GM19467 (cell line): ENCODE measurements at regions not wholly inside any gene's neighbourhood (a gene's known extent, or its start where the extent isn't known, plus 50 kb on each side); places are given as distances from the start of the nearest gene placed in this dataset.
"Not testable (repeated sequence)": the region's sequence is repeated elsewhere in the genome, so short reads cannot be mapped to it uniquely, and the experiment has no call there.

ENCODE experiments used
- ATAC-seq: cut with Tn5 transposase; IDR thresholded peaks from one replicate; pipeline ENCODE4 v1.9.1; 2021; ENCODE audit warnings: mild to moderate bottlenecking, moderate library complexity; ENCODE audit not compliant: unreplicated experiment

DNA sequence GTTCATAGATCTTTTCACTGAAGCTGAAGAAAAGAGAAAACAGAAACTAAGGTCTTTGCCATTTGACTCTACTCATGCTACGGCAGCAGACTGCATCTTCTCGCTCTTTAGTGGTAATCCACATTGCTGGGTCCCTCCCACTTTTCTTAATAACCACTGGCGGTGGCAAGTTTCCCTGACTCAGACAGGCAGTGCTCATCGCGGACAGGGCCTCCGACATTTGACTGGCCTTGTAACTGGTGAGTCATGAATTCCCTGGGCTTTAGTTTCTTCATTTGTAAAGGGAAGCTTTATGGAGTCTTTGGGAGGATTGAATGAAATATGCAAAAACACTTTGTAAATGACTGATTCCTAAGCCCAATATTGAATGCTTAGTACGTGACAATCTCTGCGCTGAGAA, 238.2 kb upstream of the RBBP8 start:
- no peak for ATAC-seq

DNA sequence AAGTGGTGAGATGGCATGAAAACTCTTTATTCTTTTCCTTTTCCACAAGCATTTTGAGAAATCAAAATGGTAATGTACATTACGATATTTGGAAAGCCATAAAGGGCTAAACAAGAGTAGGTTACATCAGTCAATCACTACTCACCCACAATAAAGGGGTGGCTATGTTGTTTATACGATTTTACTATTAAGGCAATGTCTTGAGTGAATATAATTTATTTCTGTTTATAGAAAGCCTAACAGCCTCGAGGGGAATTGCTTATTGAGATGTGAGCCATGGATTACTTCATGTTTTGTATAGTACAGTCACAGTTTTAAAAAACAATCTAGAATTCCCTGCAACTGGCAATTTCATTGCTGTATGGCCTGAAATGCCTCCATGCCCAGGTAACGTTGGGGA, 237.5 kb upstream of the RBBP8 start:
- no peak for ATAC-seq

DNA sequence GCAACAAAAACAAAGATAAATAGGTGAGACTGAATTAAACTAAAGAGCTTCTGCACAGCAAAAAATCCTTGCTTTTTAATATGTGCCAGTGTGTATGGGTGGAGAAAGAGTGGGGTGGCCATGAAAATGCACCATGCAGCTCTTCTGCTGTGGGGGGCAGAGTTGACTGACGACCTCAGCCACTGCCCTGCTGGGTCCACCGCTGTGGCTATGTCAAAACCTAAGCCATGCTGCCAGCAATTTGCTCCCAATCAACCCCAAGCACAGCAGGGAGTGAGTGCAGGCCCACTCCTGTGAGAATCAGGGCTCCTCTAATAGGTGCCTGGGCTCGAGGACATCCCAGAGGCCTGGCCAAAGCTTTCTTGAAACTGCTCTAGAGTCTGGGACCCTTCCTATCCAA, 235.6 kb upstream of the RBBP8 start:
- no peak for ATAC-seq

DNA sequence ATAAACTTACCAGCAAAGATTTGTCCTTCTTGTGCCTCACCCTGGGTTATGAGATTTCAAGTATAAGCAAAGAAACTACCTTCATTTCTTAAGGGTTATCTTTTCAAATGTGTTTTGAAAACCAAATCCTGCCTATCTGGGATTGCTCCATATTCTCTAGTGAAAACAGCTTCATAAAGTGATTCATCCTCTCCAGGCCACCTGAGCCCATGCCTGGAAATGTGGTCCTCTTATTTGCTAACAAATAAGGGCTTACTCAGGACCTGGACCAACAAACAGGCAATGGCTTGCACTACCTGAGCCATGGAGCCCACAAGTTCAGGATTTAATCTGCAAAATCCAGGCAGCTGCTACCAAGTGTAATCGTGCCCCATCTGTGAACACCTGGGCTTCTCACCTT, 234.4 kb upstream of the RBBP8 start:
- ATAC-seq, result no peak

DNA sequence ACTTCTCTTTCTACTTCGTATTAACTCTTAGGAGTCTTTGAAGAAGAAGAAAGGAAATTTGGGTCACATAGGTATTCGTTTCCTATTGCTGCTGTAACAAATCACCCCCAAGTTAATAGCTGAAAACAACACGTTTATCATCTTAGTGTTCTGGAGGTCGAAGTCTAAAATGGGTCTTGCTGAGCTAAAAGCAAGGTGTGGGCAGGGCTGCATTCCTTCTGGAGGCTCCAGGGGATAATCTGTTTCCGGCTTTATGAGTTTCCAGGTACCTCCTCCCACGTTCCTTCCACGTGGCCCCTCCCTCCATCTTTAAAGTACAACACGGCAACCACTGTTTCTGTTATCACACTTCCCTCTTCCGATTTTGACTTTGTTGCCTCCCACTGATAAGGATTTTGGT, 233.5 kb upstream of the RBBP8 start:
- ATAC-seq, result no peak

DNA sequence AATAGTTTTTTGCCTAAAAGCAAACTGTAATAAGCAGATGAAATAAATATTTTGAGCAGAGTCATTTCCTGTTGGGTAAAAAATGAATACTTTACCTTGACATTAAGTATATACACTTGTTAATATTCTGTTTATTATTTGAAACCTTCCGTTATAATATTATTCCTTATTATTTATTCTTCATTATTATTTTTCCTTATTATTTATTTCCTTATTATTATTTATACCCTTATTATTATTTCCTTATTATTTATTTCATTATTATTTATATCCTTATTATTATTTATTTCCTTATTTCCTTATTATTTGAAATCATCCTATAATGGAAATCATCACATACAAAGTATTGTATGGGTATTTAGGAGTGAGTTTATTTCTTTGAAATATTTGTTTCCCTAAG, 232.2 kb upstream of the RBBP8 start:
- no peak for ATAC-seq

DNA sequence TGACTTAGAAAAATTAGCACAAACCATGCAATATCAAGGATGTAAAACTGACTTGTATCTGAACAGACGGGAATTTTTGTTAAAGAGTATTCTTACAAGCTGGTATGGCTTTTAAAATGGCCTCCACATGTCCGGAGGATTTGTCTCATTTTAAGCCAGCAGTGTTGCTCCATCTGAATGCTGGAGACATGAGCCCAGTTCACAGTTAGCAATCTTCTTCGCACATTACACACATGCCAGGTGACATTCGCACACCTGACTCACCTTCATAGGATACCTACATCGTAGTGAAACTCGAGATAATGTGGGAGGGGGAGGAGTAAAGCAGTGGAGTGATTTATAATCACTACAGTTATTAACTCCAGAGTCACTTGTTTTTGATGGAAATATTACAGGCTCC, 231.8 kb upstream of the RBBP8 start:
- ATAC-seq, result no peak

DNA sequence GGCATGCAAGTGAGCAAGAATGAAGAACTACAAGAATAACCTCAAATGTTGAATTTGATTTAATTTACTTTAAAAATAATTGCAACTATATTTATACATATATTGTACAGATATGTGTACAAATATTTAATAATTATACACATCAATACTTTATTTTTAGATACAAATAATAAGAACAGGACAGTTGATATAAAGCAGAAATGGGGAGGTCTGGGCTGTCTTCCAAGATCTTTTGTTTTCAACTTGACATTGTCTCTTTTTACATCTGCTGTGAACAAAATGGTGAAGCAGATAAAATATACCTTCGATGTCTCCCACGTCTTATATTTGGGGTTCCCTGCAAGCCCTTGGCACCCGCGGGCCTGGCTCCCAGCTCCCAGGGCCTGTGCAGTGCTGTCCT, 231.3 kb upstream of the RBBP8 start:
- ATAC-seq, result no peak

DNA sequence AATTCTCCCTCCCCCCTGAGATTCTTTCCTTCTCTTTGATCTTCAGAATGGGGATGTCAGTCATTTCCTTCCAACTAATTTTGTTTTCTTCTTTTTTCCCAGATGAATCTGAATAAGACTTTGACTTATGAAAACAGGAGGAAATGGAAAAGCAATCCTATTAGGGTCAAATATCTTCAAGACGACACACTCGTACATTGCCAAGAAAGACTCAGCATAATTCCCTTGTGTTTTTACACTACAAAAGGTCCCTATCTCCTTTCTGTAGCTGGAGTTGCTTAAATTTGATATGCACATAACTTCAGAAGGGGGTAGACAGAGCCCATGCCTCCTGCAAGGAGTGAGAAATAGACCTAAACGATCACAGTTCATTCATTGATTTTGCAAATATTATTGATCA, 230.3 kb upstream of the RBBP8 start:
- ATAC-seq, result no peak

DNA sequence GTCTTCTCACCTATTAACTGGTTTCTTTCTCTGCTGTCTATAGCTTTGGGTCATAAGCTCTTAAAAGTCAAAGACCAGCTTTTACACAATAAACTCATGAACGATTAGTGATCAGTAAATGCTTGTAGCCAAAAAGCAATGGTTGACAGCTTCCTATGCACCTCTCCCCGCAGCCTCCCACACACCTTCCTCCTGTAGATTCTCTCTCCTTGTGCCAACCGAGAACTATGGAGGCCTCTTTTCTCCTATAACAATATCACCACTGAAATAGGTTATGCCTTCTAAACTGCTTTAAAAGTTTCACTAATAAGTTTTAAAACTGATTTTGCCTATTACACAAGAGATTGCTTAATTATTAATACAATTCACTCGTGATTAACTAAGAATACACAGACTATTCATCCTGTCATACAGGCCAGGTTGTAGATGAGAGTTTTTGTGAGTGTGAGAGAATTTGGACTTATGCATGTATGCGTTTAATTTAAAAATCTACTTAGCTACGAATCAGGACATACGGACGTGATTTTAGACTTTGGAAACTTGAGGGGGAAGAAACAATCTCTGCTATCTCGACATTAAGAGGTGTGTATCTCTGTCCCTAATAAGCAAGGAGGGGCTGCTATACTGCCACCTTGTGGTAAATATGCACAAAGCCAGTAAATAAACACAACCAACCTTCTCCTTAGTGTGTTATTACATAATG, 229.1 kb upstream of the RBBP8 start:
- ATAC-seq, result no peak

DNA sequence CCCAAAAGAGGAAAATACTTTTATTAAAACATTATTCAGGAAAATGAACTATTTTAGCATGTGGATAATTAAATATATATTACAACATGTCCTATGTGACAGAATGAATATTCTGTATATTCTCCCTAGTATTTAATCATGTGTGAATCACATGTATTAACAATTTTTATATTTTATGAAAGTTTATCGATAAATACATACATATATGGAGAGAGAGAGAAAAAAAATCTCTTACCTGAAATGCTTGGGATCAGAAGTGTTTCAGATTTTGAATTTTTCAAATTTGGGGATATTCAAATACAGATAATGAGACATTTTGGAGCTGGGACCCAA, 228.6 kb upstream of the RBBP8 start:
- ATAC-seq, result no peak

DNA sequence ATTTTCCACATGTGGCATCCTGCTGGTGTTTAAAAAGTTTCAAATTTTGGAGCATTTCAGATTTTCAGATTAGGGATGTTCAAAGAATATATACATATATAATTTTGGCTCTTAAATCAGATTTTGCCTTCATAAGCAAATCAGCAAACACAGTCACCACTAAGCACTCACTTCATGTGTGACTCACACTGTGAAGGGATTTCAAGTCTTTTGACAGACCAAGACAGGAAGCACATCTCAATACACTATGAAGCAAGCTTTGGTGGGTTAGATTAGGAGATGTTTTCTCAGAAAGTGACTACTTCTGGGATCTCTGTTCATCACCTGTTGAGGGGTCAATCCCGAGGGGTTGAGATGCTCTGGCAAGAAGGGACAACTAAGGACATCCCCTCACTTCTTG, 227.8 kb upstream of the RBBP8 start:
- no peak for ATAC-seq

DNA sequence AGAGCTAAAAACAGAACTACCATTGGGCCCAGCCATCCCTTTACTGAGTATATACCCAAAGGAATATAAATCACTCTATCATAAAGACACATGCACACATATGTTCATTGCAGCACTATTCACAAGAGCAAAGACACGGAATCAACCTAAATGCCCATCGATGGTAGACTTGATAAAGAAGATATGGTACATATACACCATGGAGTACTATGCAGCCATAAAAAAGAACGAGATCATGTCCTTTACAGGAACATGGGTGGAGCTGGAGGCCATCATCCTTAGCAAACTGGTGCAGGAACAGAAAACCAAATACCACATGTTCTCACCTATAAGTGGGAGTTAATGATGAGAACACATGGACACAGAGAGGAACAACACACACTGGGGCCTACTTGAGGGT, 227.1 kb upstream of the RBBP8 start:
- ATAC-seq, result not testable (repeated sequence)

DNA sequence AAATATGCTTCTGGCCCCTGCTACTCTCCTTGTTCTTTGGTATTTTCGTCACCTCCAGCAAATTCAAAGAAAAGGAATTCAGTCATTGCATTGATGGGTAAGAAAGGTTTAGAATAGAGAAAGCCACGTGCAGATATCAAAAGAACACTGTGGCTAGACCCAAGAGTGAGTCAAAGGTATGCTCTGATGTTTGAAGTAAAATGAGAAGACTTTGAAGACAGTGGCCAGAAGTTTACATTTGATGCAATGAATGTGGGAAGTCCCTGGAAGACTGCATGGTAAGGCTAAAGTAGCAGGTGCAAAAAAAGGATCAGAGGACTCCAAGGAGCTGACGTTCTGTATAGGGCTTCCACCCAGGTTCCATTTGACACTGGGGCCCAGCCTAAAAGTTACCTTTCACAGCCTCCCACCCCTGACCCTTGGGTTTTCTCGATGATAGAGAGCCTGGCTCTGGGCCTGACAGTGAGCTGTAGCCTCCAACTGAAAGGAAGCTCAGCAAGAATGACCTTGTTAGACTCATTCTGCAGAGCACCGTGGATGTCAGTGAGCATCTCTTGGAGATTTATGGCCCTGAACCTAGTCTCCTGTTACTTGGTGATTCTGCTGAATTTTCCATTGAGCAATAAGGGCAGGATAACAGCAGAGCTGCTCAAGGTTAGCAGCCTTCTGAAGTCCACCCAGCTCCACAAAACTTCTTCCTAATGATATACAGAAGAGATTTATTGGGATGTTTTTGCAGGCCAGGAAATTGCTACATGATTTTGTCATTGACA, 223.7 kb upstream of the RBBP8 start:
- ATAC-seq, result no peak

DNA sequence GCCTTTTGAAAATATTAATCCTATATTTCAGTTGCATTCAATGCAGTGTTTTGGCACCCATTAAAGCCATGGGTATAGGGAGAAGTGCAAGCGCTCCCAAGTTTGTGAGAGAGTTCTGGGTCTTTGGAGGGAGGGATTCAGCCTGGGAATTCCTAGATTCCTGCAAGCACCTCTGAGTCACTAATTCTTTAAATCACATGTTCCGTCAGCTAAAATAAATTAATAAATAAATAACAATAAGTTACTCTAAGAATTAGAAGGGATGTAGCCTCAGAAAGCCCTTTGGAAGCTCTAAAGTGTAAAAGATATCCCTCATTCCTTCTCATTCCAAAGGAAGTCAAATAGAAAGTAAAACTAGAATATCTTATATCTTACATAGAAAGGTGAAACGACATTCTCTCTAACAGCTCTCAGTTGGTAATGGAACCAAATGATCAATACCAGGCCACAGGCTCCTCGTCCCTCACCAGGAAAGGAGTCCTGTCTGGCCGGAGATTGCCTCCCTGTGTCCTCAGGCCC, 222.4 kb upstream of the RBBP8 start:
- no peak for ATAC-seq

DNA sequence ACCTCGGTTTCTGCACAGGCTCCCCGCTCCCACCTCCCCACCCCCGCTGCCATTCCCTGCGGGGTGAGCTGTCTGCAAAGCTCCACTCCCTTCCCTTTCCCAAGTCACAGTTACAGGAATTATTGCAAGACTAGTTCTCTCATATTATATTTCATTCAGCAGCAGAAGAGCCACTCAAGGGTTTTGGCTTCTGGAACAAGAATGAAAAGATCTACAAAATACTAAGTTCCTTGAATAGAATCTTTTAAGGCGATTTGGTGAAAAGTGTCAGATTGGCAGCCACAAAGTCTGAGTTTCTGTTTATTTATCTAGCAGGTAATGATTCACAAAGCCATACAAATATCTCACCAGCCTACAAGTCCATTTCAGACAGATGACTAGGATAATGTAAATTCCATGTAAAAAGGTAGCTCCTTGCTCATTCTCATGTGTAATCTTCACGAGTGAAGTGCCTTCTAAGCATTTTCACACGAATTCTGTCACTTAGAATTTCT, 221.9 kb upstream of the RBBP8 start:
- no peak for ATAC-seq

DNA sequence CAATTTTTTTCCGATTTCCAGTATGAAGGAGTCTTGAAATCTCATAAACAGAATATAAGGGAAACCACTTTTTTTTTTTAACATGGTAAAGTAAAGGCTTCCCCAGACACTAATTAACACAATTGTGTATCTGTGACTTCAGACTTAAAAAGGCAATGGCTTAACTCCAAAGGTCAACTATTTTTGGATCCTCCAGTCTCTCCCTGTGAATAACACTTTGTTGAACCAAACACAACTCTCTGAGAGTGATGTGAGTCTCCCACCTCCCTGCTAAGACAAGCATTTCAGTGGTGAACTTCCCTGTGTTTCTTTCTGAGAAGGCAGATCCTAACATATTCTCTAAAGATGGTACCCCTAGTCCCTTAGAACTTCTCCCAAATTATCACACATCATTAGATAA, 219.6 kb upstream of the RBBP8 start:
- no peak for ATAC-seq

DNA sequence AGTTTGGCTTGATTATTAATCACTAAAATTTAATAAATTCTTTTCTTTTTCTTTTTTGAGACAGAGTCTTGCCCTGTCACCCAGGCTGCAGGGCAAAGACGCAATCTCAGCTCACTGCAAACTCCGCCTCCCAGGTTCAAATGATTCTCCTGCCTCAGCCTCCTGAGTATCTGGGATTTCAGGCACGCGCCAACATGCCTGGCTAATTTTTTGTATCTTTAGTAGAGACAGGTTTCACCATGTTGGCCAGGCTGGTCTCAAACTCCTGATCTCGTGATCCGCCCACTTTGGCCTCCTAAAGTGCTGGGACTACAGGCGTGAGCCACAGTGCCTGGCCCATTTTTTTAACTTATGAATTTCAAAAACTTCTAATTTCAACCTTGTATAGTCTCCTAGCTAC, 215.6 kb upstream of the RBBP8 start:
- not testable (repeated sequence) for ATAC-seq

DNA sequence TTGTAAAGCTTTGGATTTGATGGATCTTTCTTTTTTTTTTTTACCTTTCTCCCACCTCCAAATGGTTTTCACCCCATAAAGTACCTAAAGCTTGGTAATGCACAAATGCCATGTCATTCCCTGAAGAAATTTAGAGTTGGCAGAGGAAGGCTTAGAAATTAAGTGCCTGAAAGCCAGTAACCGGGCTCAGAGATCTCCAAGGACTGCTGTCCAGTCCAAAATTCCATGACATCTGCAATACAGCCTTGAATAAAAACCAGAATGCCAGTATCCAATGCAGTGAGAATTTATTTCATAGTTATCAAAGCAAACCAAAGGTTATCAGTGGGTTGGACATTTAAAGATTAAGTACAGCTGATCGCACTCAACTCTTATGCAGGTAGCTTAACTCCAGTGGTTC, 209.9 kb upstream of the RBBP8 start:
- ATAC-seq, result no peak

DNA sequence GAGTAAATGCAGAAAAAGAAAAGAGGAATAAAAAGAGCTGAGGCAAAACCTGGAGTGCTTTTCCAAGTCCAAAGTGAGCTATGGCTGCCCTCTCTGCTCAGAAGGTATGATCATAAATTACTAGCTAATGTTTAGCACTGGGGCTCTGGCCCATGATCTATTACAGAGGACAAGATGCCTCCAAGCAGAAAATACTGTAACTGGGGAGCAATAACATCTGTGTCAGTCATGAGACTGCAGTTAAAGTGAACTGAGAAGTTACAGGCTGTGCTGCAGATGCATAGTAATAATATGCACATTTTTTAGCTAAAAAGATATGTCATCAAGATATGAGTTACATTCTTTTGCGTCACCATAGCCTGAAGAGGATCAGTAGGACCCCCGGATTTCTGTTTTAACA, 209.4 kb upstream of the RBBP8 start:
- ATAC-seq, result no peak

DNA sequence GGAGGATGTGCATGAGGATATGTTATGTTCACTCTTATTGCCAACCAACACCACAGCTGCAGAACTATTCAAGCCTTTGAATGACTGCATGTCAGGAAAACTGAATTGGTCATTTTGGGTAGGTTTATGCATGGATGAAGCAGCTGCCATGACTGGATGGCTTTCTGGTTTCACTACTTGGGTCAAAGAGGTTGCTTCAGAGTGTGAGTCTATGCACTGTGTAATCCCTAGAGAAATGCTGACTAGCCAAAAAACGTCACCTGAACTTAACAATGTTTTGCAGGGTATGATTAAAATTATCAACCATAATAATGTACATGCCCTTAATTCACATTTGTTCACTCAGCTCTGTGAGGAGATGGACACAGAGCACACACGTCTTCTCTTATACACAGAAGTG, 206.7 kb upstream of the RBBP8 start:
- no peak for ATAC-seq

DNA sequence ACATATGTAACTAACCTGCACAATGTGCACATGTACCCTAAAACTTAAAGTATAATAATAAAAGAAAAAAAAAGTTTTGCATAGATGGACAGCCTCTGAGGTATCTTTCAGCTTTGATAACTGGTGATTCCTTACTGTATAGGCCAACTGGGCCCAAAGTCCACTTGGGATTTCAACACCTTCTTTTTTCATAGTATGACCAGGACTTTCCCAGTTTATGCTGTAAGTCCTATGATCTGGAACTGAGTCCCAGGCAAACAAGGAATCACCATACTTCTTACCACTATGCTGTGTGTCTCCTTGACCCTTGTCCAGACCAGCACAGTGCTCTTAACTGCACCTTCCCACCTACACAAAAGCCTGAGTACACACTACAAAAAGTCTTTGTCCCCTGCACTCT, 205.1 kb upstream of the RBBP8 start:
- ATAC-seq, result no peak
